NB4 (cell line): ENCODE measurements at regions not wholly inside any gene's neighbourhood (a gene's known extent, or its start where the extent isn't known, plus 50 kb on each side); places are given as distances from the start of the nearest gene placed in this dataset.

Source experiments
- DNase-seq: peaks from one replicate; pipeline ENCODE4 v3.0.0; 2010; ENCODE audit warnings: low read depth
- H3K4me3 ChIP-seq: one replicate; pipeline ENCODE4 v1.5.1; 2011; ENCODE audit warnings: mild to moderate bottlenecking, low read depth, low read length, moderate library complexity
- MYC ChIP-seq: IDR thresholded peaks from 2 replicates; pipeline ENCODE4 v1.6.1; 2011; ENCODE audit warnings: low read depth, low read length
- POLR2A ChIP-seq: IDR thresholded peaks from 2 replicates; pipeline ENCODE4 v1.6.1; 2011; ENCODE audit warnings: mild to moderate bottlenecking; ENCODE audit not compliant: insufficient read length; ENCODE audit errors: extremely low read depth
- TF ChIP-seq, protein P1 (sequence below): IDR thresholded peaks from 2 replicates; pipeline ENCODE4 v1.6.1; 2011; ENCODE audit warnings: low read depth, low read length
- TF ChIP-seq, protein P2 (sequence below): IDR thresholded peaks from one replicate; pipeline ENCODE4 v1.5.1; 2012; ENCODE audit warnings: low read depth, low read length

DNA sequence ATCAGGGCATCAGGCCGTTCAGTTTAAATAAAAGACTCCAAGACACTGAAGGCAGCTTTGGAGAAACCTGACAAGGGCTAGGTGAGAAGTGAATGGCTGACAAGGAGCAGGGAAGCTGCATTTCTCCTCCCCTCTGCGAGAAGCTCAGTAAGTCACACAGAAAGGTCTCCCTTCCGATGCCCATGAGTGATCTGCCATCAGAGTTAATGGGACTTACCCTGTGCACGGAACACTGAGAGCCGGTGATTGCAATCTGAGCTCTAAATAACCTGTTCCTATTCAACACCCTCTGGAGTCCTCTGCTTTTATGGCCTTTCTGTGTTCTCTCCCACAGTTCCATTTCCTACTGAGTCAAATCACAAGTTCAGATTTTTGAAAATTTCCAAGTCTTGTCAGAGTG lies 322.2 kb upstream of the MYT1L start:
- H3K4me3 ChIP-seq = no peak overlapping the region
- DNase-seq = no peak
- TF ChIP-seq MYC (no peak), POLR2A (no peak)
- TF ChIP-seq, protein P1, sequence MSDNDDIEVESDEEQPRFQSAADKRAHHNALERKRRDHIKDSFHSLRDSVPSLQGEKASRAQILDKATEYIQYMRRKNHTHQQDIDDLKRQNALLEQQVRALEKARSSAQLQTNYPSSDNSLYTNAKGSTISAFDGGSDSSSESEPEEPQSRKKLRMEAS = no peak
- TF ChIP-seq, protein P2, sequence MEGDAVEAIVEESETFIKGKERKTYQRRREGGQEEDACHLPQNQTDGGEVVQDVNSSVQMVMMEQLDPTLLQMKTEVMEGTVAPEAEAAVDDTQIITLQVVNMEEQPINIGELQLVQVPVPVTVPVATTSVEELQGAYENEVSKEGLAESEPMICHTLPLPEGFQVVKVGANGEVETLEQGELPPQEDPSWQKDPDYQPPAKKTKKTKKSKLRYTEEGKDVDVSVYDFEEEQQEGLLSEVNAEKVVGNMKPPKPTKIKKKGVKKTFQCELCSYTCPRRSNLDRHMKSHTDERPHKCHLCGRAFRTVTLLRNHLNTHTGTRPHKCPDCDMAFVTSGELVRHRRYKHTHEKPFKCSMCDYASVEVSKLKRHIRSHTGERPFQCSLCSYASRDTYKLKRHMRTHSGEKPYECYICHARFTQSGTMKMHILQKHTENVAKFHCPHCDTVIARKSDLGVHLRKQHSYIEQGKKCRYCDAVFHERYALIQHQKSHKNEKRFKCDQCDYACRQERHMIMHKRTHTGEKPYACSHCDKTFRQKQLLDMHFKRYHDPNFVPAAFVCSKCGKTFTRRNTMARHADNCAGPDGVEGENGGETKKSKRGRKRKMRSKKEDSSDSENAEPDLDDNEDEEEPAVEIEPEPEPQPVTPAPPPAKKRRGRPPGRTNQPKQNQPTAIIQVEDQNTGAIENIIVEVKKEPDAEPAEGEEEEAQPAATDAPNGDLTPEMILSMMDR = no peak

DNA sequence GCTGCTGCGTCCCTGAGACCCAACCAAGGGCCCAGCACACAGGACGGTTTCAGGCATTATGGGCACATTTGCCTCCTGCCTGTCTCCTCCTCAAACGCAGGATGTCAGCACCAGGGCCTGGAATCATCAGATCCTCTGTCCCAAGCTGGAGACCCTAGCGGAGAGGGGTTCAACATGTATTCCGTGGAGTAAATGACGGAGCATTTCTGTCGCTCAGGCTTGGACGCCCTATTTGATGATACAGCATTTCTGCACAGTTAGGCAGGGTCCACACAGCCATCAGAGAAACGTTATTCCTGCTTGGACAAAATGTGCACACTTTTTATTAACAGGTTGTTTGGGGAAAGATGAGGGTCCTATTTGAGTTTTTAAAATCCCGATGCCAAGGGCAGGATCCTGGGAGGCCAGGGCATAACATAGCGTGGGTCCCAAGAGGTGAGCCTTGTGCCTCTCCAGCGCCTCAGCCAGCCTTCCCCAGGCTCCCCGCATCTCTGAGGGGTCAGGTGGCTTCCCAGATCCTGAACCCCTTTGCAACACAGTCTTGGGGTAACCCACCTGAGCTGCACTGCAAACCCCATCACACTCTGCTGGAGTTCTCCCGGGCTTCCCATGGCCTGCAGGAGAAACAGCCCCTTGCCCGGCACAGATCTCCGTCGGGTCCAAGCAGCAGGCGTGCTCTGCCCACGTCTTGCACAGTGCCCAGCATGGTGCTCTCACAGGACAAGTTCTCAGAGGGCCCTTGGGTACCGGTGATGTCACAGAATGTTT lies 319.7 kb upstream of the MYT1L start:
- DNase-seq = no peak
- no peak for TF ChIP-seq POLR2A
- TF ChIP-seq, protein P2 = no peak
- TF ChIP-seq MYC = no peak
- TF ChIP-seq, protein P1 = no peak
- H3K4me3 ChIP-seq = no peak overlapping the region

DNA sequence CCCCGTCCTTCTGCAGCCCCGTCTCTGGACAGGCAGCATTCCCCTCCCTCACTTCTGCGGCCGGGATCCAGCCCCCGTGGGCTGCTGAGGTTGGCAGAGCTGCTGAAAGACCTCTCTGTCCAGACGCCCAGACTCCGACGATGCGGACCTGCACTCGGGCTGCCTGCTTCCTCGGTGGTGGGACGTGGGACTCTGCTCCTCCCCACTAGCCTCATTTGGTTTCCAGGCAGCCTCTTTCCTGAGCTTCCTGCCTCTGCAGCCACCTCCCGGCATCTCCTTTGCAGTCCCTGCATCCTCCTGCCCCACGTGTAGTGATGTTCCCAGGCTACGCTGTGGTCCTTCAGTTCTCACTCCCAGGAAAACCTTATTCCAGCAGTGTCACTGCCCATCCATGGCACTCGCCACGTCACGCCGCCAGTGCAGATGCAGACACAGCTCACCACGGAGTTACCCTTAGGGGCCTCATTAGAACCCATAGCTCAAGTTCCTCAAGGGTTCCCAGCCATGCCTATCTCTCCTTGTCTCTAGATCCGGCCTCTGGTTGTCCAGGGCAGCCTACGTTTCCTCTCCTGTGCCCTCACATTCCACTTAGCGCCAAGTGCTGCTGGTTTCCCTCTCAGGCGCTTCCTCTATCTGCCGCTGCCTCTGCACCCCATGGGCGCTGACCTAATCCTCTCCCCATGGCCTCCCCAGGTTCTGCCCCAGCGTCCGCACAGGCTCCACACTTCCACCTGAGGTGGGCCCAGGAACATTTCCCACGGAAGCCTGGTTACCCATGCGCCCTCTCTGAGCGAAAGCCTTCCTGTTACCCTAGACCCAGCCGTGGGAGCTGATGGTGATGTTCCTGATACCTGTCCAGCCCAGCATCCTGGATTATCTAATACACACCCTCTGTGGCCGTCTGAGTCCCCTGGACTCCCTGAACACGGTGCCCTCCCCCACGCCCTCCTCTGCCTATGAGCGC lies 318.3 kb upstream of the MYT1L start:
- no peak overlapping the region for H3K4me3 ChIP-seq
- DNase-seq = no peak
- TF ChIP-seq, protein P2 = no peak
- TF ChIP-seq MYC (no peak), POLR2A (no peak)
- TF ChIP-seq, protein P1 = no peak

DNA sequence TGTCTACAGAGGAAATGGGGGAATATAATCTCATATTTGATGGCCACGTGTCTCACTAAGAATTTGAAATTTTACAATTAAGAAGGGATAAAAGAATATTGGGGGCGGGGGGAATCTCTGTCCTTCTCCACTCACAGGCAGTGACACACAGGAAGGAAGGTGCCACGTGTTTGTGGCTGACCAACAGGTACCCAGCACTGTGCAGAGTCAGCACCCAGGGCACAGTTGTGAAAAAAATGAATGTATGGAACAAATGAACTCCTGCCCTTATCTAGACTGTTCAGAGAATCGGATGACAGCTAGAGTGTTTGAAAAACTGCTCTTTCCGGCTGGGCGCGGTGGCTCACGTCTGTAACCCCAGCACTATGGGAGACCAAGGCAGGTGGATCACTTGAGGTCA lies 317.0 kb upstream of the MYT1L start:
- DNase-seq = no peak
- H3K4me3 ChIP-seq = no peak overlapping the region
- TF ChIP-seq POLR2A = no peak
- TF ChIP-seq, protein P1 = no peak
- TF ChIP-seq, protein P2 = no peak
- no peak for TF ChIP-seq MYC

DNA sequence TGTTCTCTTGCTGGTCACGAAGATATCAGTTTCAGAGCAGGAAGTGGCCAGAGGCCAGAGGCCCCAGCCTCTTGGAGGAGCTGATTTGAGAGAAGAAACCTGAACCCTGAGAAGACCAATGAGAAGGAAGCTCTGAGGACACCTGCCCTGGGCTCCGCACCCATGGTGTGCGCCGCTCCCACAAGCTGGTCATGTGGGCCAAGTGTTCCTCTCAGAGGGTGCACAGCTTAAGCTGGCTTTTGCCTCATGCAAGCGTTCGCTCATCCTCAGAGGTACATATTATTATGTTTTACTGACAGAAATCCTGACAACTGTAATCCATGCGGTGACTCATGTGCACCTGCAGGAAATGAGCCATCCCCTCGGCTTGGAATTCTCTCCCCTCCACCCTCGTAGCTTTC lies 316.1 kb upstream of the MYT1L start:
- no peak overlapping the region for H3K4me3 ChIP-seq
- DNase-seq = no peak
- TF ChIP-seq, protein P1 = no peak
- TF ChIP-seq MYC = no peak
- no peak for TF ChIP-seq POLR2A
- TF ChIP-seq, protein P2 = no peak
